22Rv1 (cell line): ENCODE measurements at regions not wholly inside any gene's neighbourhood (a gene's known extent, or its start where the extent isn't known, plus 50 kb on each side); places are given as distances from the start of the nearest gene placed in this dataset.

ENCODE experiments used
- CTCF ChIP-seq: fragments of 450-650 bp; IDR thresholded peaks from 2 replicates; pipeline ENCODE4 v1.5.1; 2017; ENCODE audit warnings: mild to moderate bottlenecking
- ZFX ChIP-seq: fragments of 450-650 bp; IDR thresholded peaks from 2 replicates; pipeline ENCODE4 v1.6.1; 2017; ENCODE audit warnings: antibody characterized with exemption, borderline replicate concordance

GRCh38 chr2:51165534-51166260 lies 133.8 kb upstream of the NRXN1 start:
- no peak for TF ChIP-seq CTCF
- TF ChIP-seq ZFX, result no peak
